H7 (cell line): ENCODE measurements at regions not wholly inside any gene's neighbourhood (a gene's known extent, or its start where the extent isn't known, plus 50 kb on each side); places are given as distances from the start of the nearest gene placed in this dataset.

Experiments used
- DNase-seq: peaks from one replicate; pipeline ENCODE4 v3.0.0; 2012
- H3K27me3 ChIP-seq: 2 replicates; pipeline ENCODE4 v1.6.0; 2011; ENCODE audit warnings: mild to moderate bottlenecking, low read length; ENCODE audit not compliant: control insufficient read depth, insufficient read depth
- H3K36me3 ChIP-seq: replicated peaks from 2 replicates; pipeline ENCODE4 v1.5.1; 2011; ENCODE audit warnings: low read length; ENCODE audit not compliant: control insufficient read depth, insufficient read depth
- H3K4me3 ChIP-seq: 2 replicates; pipeline ENCODE4 v1.5.1; 2011; ENCODE audit warnings: low read depth, mild to moderate bottlenecking, control low read depth, low read length, moderate library complexity; ENCODE audit not compliant: insufficient read depth

DNA sequence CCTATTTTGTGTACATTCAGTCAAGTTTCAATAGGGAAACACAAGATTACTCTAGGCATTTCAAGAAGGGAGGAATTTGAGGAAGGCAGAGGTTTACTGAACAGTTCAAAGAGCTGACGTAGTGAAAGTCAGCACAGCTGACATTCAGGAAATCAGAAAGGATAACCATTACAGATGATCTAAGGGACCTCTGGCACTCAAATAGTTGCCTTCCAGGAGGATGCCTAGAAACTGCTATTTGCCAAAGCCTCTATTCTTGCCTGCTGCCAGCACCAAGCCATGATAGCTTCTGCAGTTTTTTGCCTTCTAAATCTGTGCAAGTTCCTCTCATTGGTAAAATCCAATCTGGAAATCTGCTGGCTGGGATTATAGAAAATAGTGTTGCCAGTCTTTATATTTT is 373.1 kb downstream of the CSNK1G3 start:
- H3K36me3 ChIP-seq, result no peaks in the 10 kb centered on the region
- no peak for DNase-seq
- H3K27me3 ChIP-seq, result no peaks in the 10 kb centered on the region
- H3K4me3 ChIP-seq, result no peak overlapping the region

DNA sequence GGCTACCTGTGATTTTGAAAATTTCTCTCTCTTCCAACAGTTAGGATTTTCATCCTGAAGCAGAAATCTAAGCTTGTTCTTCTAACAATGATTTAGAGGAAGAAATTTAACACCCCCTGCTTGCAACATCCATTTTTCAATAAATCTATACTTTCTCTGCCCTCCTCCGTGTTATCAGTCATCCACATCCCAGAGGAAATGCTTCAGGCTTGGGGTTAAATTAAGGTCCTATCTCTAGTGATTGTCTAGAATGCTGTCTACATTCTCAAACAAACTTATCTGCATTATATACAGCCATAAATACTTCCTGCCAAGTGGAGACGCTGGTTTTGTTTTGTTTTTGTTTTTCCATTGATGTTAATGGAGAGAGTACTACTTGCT is 371.0 kb downstream of the CSNK1G3 start:
- Histone ChIP-seq H3K4me3 (no peak overlapping the region), H3K27me3 (no peaks in the 10 kb centered on the region), H3K36me3 (no peaks in the 10 kb centered on the region)
- no peak for DNase-seq

DNA sequence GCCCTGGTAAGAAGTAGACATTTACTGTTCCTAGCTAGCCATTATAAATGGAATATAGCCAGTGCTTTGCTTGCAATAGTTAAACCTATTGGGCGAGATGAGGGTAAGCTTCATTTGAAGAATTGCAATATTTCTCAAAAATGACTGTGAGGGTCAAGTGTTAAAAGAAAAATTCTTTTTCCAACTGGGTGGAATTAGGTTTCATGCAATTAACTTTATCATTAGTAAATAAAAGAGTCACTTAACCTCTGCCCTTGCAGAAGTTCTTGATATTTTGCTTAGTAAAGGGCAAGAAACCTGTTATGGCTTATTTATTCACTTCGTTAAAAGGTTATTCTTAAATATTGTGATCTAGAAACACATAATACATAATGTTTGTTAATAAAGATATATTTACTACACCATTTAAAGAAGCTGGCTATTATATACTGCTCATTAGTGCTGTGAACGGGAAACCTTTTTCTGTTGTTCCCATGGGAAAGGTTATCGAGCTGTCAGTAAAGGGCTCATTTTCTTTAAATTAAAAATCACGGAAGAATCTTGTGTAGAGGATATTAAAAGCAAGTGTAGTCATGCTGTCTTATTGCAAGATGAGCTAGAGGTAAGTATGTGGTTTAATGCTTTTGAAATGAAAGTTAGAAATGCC is 370.5 kb downstream of the CSNK1G3 start:
- no peak for DNase-seq
- H3K27me3 ChIP-seq, result no peaks in the 10 kb centered on the region
- H3K36me3 ChIP-seq, result no peaks in the 10 kb centered on the region
- no peak overlapping the region for H3K4me3 ChIP-seq

DNA sequence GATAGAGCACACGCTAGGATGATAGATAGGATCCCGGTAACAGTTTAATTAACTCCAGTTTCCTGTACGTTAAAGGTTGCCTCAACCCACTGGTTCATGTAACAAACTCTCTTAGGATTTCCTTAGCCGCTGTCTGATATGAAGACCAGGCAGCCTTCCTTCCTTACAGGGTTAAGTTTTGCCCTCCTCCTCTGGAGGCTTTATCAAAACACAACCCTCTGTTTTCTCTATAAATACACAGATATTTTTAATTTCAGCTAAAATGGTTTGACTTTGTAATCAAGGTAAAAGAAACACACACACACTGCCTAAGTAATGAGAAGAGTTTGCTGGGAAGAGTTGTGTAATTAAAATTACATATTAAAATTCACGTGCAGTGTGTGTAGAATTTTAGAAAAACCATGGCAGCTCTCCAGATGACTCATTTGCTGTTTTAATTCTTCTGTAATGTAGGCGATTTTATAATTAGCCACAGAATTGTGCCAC is 369.8 kb downstream of the CSNK1G3 start:
- Histone ChIP-seq H3K4me3 (no peak overlapping the region), H3K27me3 (no peaks in the 10 kb centered on the region), H3K36me3 (no peaks in the 10 kb centered on the region)
- no peak for DNase-seq

DNA sequence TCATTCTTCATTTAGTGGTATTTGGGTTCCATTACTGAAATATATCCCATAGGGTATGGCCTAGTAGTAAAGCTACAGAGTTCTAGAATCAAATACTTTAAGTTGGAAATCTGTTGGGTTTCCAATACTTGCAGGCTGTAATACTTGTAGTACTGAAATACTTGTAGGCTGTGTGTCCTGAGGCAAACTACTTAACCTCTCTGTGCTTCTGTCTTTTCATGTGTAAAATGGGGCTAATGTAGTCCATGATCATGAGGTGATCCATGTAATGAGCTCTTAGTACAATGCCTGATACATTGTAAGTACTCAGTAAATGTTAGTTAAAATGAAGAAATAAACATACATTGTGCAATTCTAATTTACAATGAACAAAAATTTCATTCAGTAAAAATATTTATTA is 368.9 kb downstream of the CSNK1G3 start:
- no peak for DNase-seq
- Histone ChIP-seq H3K27me3 (no peaks in the 10 kb centered on the region), H3K36me3 (no peaks in the 10 kb centered on the region), H3K4me3 (no peak overlapping the region)

DNA sequence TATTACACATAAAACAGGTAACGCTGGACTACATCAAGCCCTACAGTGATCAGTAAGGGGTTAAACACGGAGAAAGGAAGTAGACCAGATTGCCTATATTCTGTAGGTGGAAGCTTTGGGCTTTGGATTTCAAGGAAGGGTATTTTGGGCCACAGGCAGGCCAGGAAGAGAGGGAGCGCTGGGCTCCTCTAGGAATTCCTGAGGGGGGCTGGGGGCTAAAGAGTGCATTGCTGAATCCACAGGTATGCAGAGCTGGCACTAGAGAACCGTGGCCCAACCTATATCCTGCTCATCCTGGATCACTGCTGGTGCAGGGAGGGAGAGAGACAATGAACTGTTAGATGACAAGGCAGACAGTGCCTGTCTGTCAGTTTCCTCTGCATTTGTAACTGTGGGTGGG is 367.1 kb downstream of the CSNK1G3 start:
- Histone ChIP-seq H3K27me3 (no peaks in the 10 kb centered on the region), H3K36me3 (no peaks in the 10 kb centered on the region), H3K4me3 (no peak overlapping the region)
- DNase-seq, result no peak

DNA sequence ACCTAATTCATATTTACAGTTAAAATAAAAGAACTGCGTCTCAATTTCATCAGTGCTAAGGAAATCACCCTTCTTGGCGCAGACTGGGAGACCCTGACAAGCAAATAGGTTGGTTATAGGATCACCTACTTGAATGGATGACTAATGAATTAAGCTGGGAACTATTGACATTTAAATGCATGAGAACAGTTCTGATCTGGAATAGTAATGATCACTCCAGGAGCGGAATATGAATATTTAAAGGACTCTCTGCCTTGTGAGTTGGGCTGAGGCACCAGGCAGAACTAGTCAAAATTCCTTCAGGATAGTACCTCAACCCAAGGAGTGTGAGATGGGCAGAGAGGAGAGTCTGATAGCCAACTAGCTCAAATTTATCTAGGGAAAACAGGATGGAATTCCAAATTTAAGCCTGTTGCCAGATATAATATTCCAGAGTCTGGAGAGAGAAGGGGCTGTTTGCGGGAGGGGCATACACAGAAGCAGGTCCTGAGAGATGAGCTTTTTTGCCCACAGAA is 364.4 kb downstream of the CSNK1G3 start:
- H3K4me3 ChIP-seq, result no peak overlapping the region
- no peak for DNase-seq
- no peaks in the 10 kb centered on the region for H3K27me3 ChIP-seq
- H3K36me3 ChIP-seq, result no peaks in the 10 kb centered on the region

DNA sequence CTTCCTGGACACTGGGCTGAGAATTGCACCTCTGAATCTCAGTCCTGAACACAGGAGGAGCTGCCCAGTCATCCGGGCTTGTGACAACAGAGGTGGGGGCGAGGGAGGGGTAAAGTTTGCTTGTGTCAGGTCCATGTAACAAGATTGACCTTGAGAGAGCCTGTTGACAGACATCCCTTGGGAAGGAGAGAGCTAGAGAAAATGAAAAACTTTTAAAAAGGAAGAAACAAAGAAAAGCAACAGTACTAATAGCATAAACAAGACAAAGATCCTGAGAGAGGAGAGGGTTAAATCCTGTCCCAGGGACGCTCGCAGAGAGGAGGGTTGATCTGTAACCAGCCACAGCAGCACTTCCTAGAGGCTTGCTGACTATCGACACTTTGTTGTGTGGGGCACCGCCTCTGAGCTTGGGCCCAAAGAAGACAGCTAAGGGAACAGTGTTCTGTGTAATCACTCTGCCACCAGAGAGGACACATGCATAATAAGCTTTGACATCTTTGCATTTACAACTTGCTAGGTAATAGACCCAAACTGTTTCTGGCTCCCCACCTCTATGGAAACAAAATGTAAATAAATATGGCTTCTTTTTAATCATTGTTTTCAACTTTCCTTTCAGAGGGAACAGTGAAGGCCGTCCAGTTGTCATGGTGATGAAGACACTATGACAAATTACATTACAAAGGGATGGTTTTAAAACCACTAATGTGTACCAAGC is 363.7 kb downstream of the CSNK1G3 start:
- Histone ChIP-seq H3K4me3 (no peak overlapping the region), H3K27me3 (no peaks in the 10 kb centered on the region), H3K36me3 (no peaks in the 10 kb centered on the region)
- DNase-seq, result peak; percentile 27

DNA sequence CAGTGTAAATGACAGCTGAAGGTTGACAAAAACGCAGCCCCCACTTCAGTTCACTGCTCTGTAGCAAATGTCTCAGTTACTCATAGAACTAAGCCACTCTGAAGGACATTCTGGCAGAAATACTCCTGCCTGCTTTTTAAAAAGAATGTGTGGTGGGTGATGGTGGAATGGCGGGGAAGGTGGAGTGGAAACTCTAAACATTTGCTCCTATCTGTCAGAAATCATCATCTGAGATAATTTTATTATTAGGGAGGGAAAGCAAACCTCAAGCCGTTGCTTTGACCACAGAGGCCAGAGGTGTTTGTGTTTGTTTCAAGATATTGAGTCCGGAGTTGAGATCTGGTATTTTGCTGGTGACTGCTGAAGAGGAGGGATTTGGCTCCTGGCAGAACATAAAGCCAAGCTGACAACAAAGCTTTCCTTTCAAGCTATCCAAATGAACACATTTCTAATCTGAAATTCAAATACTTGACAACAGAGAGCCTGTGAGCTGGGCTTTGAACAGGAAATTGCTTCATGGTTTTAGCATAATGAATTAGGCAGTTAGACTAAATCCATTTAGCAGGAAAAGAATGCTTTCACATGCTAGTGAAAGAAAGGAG is 362.7 kb downstream of the CSNK1G3 start:
- Histone ChIP-seq H3K4me3 (no peak overlapping the region), H3K27me3 (no peaks in the 10 kb centered on the region), H3K36me3 (no peaks in the 10 kb centered on the region)
- DNase-seq, result no peak

DNA sequence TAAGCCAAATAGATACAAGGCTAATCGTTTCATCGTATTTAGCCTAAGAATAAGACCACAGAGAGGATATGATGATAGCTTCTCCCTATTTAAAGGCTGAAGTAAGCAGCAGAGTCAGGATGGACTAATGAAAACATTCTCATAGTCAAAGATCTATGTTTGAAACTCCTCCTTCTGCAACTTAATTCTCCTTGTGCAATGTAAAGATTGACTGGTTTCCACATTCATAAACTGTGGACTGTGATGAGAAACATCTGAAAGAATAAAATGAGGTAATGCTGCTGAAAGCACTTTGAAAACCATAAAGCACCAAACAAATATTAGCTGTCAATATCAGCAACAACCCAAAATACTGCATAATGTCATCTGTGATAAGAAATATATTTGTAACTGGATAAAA is 361.9 kb downstream of the CSNK1G3 start:
- H3K27me3 ChIP-seq, result no peaks in the 10 kb centered on the region
- no peak for DNase-seq
- no peak overlapping the region for H3K4me3 ChIP-seq
- H3K36me3 ChIP-seq, result no peaks in the 10 kb centered on the region

DNA sequence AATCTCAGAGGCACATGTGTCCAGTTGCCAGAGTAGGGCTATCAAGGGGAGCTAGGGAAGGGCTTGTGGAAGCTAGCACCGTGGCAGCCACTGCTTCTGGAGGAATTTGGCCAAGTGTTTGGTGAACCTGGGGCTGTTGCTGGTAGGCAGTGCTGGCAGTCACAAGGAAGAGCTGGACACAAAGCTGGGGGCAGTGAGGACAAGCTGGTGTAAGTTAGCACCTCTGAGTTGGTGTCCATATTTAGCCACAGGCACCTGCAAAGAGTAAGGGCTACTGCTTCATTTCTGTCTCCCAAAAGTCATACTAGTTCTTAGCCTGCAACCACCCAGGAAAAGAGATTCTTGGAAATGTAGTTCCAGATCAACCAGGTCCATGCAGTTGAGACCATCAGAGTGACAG is 359.4 kb downstream of the CSNK1G3 start:
- Histone ChIP-seq H3K4me3 (no peak overlapping the region), H3K27me3 (no peaks in the 10 kb centered on the region), H3K36me3 (no peaks in the 10 kb centered on the region)
- no peak for DNase-seq

DNA sequence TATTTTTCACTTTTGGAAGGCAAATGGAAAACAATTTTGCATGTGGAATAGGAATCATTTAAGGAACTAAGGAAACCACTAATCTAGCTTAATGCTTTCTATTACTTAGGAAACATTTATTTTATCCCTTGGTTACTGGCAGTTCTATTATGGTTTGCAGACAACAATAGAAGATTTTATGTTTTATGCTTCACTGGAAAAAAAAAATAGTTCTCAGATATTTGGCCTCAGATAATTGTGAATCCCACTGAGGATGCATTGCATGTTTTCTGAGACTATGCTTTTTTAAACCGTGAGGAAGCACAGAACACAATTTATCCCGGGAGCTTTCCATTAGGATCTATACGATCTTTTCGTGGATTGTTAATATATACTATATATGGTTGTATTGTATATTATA is 356.9 kb downstream of the CSNK1G3 start:
- no peaks in the 10 kb centered on the region for H3K36me3 ChIP-seq
- H3K27me3 ChIP-seq, result no peaks in the 10 kb centered on the region
- DNase-seq, result no peak

DNA sequence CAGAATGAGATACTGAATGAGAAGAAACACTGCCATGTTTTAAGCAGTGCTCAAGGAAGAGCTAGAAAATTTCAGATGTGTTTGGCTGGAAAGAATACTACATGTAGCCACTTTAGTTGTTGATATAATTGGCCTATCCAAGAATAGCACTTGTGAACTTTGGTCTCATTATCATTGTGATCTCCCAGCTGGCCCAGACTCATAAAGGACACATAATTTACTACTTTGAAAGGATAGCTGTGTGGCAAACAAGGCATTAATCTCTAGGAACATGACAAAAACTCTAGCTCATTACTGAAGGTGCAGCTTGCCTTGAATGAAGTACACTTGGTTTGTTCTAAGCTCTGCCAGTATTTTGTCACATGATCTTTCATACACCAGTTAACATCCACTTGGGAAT is 356.3 kb downstream of the CSNK1G3 start:
- H3K4me3 ChIP-seq, result no peak overlapping the region
- no peaks in the 10 kb centered on the region for H3K36me3 ChIP-seq
- H3K27me3 ChIP-seq, result no peaks in the 10 kb centered on the region
- DNase-seq, result no peak

More for the DNA sequence above, 356.9 kb downstream of the CSNK1G3 start:
- no peak overlapping the region for H3K4me3 ChIP-seq

DNA sequence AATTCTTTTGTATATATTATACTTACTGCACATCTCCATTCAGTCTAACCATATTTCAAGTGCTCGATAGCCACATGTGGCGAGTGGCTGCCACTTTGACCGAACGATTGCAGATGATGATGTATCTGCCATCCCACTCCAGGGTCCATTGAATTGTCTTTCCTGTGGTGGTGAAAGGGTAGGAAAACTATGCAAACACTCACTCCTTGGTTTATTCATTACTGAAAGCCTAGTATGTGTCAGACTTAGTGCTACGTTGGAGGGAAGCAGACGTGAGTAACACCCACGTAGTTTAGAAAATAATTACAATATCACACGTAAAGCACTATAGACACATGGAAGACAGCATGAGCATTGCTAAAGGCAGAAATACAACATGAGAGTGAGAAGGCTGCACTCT is 353.7 kb downstream of the CSNK1G3 start:
- no peaks in the 10 kb centered on the region for H3K36me3 ChIP-seq
- no peak overlapping the region for H3K4me3 ChIP-seq
- DNase-seq, result no peak
- no peaks in the 10 kb centered on the region for H3K27me3 ChIP-seq

DNA sequence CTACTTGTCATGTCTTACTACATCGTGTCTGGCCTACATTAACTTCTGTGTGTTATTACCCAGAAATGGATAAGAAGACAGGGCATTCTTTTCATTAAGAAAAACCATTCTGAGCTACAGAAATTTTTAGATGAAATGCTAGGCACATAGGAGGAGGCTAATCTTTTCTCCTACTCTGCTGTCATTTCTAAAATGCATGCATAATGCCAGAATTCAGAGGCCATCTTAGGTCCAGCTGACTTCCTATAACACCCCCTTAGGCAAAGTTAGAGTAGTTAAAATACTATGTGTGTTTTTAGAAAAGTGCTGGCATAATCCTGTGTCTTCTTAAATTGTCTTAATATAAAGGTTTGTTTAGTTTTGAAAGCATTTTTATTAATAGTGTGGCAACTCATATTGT is 352.6 kb downstream of the CSNK1G3 start:
- no peaks in the 10 kb centered on the region for H3K36me3 ChIP-seq
- no peaks in the 10 kb centered on the region for H3K27me3 ChIP-seq
- no peak overlapping the region for H3K4me3 ChIP-seq
- no peak for DNase-seq
